GM19455 (cell line): ENCODE measurements at regions not wholly inside any gene's neighbourhood (a gene's known extent, or its start where the extent isn't known, plus 50 kb on each side); places are given as distances from the start of the nearest gene placed in this dataset.
"Not testable (repeated sequence)": the region's sequence is repeated elsewhere in the genome, so short reads cannot be mapped to it uniquely, and the experiment has no call there.

Experiments
- ATAC-seq: cut with Tn5 transposase; IDR thresholded peaks from one replicate; pipeline ENCODE4 v1.9.1; 2021; ENCODE audit not compliant: unreplicated experiment

DNA sequence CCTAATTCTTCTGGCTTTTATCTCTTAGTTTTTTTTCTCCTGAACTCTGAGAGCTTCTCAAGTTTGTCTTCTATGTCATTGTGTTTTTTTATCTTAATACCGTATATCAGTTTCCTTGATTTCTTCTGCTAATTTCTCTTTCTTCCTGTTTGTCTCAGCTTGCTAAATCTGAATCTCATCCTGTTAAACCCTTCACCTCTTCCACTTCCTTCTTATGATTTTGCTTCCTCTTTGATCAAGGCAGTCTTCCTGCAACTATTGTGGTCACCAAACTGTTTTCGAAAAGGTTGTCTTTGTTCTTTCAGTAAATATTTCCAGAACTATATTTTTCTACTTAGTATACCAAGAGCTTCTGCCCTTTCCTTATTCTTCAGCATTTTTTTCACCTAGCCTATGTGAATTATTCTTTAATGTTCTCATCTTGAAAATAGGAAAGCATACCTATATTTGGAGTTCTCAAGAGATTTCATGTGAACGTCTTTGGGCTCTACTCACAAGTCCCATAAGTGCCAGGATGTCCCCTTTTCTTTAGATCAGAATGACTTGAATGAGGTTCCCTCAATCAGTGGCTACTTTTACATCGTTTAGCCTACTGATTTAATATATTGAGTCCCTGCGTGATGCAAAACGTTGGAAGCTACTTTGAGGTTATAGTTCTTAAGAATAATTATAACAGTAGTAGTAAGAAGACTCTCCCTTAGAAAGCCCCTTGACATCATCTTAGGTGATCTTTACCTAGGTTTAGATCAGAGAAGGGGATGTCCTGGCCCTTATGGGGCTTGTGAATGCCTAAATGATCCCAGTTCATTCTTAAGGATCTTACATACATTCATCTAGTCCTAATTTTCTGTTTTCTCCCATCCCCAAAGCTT, 415.4 kb upstream of the AUTS2 start:
- ATAC-seq = no peak

DNA sequence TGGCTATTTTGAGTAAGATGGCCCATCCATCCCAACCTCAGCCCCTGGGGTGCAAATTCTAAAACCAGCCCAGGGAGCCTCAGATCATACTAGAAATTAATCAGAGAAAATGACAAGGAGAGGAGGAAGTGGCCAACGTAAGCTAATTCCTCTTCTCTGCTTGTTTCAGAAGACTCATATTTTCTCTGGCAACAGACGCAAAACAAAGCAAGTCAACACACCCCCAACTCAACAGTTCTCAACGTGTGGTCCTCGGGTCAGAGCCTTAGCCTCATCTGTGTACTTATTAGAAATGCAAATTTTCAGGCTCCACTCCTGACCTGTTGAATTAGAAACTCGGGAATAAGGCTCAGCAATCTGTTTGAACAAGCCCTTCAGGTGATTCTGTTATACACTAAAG, 413.9 kb upstream of the AUTS2 start:
- no peak for ATAC-seq

DNA sequence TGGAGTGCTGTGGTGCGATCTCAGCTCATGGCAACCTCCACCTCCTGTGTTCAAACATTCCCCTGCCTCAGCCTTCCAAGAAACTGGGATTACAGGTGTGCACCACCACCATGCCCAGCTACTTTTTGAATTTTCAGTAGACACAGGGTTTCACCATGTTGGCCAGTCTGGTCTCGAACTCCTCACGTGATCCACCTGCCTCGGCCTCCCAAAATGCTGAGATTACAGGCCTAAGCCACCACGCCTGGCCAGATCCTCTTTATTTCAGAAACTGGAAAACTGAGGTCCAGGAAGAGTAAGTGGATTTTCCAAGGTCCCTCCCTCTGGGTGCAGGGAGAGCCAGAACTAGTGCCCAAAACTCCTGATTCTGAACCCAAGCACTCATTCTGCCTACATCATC, 413.1 kb upstream of the AUTS2 start:
- ATAC-seq = no peak

DNA sequence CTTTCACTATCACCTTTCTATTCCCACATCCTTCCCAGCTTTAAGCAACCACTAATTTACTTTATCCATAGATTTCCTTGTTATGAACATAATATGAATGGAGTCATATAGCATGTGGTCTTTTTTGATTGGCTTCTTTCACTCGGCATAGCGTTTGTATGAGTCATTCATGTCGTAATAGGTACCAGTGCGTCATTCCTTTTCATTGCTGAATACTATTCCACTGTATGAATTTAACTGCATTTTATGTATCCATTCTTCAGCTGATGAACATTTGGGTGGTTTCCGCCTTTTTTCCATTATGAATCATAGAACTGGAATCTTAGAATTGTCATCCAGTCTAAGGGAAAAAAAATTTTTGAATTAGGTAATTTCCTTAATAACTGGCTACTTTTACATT, 411.3 kb upstream of the AUTS2 start:
- no peak for ATAC-seq

DNA sequence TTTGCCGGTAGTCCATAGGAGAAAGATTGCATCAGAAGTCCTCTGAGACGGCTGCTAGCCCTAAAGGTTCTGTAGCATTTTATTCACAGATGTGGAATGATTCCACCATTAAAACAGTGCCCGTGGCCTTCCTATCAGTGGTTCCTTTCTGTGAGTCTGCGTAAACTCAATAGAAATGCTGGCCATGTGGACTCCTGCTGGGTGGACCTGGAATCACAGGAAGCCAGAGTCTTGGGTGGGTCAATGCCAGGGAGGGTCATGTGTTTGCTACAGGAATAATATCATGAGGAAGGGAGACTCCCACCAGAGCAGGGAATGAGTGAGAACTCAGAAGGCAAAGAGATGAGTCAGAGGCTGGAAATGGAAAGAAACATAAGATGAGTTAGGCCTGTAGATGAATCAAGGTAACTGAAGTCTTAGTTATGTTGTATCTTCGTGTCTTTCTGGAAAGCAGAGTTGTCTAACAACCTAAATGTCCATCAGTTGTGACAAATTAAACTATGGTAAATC, 410.4 kb upstream of the AUTS2 start:
- ATAC-seq = no peak

DNA sequence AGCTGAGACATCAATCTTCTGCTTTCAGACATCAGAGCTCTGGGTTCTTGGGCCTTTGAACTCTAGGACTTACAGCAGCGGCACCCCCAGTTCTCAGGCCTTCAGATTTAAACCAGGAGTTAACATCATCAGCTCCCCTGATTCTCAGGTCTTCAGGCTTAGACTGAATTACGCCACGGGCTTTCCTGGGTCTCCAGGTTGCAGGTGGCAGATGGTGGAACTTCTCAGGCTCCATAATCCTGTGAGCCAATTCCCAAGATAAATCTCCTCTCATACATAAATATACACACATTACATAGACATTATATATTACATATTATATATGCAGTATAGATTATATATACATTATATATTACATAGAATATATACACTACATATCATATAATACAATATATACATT, 408.9 kb upstream of the AUTS2 start:
- ATAC-seq = no peak

DNA sequence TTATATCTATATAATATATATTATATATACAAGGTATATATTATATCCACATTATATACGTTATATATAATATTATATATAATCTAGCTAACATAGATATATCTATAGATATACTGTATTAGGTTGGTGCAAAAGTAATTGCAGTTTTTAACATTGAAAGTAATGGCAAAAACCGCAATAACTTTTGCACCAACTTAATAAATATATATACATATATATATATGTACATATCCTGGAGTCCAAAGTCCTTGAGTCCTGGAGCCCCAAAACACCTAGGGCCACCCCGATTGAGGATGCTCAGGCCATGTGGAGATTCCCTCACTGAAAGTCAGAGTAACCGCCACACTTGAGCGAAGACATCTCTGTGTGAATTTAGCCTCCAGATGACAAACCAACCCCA, 408.2 kb upstream of the AUTS2 start:
- ATAC-seq = no peak

DNA sequence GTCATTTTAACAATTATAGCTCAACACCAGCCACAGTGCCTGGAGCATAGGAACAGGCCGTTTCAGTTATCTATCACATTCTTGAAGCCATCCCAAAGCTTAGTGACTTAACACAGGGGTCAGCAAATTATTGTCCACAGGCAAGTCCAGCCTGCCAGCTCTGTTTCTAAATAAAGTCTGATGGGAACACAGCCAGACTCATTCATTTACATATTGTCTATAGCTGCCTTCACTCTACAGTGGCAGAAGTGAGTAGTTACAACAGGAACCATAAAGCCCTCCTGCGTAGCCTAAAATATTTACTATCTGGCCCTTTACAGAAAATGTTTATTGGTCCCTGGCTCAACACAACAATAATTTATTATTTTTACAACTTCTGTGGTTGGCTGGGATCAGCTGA, 407.5 kb upstream of the AUTS2 start:
- no peak for ATAC-seq

DNA sequence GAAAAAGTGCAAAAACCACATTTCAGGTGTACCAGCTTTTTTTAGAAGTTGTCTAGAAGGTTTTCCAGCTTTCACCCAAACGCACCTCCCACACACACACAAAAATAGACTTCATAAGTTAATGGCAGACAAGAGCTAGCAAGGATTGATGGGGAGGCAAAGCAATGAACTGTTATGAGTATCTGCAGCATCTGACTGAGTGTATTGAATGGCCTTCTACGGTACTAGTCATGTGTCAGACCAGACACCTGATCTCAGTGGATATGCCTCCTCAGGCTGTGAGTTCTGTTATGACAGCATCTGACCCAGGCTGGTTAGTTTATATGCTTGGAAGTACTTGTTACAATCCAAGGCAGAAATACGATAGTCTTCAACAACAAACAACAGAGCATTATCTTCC, 406.1 kb upstream of the AUTS2 start:
- ATAC-seq = no peak

DNA sequence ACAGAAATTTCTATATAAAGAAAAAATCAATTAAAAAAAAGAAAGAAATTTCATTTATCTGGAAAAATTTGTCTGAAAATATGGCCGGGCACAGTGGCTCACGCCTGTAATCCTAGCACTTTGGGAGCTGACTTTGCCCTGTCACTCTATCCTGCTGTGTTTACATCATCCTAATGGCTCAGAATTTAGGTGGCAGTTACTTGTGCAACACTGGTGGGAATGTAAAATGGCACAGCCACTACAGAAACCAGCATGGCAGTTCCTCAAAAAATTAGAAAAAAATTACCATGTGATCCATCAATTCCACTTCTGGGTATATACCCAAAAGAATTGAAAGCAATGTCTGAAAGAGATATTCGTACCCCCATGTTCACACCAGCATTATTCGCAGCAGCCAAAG, 405.2 kb upstream of the AUTS2 start:
- no peak for ATAC-seq

DNA sequence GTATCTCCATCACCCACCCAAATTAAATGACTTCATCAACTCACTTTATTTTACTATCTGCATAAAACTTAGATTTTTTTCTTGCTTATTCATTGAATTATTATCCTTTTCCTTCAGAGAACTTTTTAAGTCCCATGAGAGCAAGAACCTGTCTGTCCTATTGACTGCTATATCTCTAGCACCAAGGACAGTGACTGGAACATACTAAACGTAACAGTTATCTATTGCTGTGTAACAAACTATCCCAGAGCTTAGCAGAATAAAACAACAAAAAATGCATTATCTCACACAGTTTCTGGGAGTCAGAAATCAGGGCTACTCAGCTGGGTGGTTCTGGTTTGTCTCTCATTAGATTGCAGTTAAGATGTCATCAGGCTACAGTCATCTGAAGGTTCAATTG, 401.7 kb upstream of the AUTS2 start:
- ATAC-seq = no peak

DNA sequence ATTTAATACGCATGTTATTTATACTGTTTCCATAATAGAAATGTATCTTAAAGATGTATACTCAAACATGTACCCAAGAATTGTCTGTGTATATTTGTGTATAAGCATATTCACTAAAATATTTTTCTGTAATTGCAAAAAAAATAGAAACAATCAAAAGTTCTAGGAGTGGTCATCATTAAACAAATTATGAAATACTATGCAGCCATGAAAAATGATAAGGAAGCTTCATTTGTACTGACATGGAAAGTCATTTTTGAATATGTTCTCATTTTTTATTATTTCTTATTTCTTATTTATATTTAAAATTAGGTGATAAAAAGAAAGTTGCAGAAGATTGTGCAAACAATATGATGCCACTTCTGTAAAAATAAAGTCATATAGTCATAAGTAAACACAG, 400.0 kb upstream of the AUTS2 start:
- no peak for ATAC-seq

DNA sequence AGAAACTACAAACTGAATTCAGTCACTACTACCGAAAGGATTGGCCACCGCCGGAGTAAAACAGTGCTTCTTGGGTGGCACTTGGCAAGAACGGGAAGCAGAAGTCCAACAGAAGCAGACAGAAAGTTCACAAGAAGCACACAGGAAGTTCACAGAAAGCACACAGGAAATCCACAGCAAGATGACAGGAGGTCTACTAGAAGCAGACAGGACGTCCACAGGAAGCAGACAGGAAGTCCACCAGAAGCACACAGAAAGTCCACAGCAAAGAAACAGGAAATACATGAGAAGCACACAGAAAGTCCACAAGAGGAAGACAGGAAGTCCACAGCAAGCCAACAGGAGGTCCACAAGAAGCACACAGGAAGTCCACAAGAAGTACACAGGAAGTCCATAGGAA, 399.2 kb upstream of the AUTS2 start:
- ATAC-seq = no peak

DNA sequence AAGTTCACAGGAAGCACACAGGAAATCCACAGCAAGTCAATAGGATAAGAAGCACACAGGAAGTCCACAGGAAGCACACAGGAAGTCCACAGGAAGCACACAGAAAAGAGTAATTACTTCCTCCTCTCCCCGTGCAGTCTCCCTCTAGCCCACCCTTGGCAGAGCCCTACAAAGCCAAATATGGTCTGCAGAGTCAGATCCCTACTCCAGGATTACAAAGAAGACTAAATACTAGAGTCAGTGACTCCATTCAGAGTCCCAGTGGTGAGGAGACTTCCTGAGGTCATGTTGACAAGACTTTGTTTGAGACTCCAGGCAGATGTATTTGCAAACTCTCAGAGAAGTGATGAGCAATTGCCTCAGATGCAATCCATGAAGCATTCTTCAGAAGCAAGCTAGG, 398.6 kb upstream of the AUTS2 start:
- ATAC-seq = no peak

DNA sequence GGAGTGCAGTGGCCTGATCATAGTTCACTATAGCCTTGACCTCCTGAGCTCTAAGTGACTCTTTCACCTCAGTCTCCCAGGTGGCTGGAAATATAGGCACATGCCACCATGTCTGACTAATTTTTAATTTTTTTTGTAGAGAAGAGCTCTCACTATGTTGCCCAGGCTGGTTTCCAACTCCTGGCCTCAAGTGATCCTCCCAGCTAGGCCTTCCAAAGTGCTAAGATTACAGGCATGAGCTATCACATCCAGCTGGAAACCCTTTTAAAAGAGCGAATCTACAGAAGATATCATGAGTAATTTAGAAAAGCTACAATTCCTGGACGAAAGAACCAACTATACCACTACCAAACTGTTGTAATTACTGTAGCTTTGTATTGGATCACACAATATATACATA, 394.4 kb upstream of the AUTS2 start:
- no peak for ATAC-seq

DNA sequence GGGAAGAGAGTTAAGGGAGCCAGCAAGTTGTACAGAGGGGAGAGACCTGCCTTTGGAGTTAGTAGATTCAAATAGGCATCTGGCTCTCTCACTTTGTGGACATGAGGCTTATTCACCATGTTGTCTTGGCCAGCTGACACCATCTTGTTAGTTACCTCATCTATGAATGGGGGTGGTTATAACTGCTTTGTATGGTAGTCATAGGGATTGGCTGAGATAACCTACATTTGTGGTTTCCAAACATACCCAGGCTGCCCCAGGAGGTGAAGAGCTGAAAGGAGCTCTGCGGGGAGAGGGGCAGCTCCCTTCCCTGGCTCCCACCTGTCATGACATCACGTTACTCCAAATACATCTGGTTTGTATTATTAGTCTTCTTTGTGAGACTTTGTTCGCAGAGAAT, 393.3 kb upstream of the AUTS2 start:
- no peak for ATAC-seq

DNA sequence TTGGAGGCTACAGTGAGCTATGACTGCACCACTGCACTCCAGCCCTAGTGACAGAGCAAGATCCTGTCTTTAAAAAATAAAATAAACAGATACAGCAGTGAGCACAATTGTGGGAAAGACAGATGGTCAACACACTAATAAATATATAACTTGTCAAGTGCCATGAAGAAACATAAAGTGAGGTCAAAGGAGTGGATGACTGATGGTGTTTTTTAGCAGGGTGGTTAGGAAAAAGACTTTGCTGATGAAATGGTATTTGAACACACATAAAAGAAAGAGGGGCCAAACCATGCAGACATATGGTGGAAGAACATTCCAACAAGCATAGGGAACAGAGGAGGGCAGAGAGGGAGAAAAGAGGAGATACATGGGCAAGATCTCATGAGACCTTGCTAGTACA, 392.7 kb upstream of the AUTS2 start:
- ATAC-seq = no peak

DNA sequence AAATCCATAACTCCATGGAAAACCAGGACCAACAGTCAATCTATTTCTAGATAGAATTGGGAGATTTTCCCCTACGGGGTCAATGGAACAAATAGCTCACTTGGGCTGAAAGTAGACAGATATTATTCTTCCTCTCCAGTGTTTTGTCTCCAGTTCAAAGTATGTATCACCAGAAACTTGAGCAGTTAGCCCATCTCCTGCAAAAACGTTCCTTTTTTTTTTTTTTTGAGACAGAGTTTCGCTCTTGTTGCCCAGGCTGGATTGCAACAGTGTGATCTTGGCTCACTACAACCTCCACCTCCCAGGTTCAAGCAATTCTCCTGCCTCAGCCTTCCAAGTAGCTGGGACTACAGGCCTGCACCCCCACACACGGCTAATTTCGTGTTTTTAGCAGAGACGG, 390.0 kb upstream of the AUTS2 start:
- no peak for ATAC-seq

DNA sequence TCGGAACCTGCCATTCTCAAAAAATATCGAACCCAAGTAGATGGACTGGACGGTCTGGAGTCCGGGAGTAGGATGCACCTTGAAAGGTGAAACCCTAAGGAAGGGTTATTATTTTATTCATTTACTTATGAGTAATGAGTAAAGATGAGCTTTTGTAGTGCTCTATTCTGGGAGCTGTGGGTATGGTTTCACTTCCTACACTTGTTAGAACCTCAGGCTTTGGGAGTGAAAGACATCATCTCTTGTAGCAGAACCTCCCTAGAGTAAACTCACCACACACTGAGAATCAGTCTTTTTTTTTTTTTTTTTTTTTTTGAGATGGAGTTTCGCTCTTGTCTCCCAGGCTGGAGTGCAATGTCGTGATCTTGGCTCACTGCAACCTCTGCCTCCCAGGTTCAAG, 389.4 kb upstream of the AUTS2 start:
- ATAC-seq = peak; percentile 88

DNA sequence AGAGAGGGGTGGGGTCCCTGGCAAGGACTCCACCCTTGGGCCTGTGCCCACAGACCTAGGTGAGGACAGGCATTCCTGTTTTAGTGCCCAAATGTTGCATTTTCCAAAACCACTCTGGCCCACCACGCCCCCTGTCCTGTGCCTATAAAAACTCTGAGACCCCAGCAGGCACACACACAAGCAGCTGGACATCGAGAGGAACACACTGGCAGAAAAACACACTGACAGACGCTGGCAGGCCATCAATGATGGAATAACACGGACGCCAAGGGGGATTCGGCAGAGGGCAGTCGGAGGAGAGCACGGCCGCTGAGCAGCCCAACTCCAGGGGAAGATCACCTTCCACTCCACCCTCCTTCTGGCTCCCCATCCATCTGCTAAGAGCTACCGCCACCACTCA, 386.9 kb upstream of the AUTS2 start:
- no peak for ATAC-seq

DNA sequence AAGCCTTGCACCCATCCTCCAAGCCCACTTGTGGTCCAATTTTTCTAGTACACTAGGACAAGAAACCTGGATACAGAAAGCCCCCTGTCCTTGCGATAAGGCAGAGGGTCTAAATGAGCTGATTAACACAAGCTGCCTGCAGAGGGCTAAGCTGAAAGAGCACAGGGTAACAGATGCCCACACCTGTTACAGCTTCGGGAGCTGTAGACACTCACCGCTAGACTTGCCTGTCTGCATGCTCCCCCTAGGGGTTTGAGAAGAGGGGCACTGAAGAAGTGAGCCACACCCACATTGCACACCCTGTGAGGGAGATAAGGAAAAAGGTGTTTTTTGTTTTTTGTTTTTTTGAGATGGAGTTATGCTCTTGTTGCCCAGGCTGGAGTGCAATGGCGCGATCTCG, 386.5 kb upstream of the AUTS2 start:
- ATAC-seq = no peak

DNA sequence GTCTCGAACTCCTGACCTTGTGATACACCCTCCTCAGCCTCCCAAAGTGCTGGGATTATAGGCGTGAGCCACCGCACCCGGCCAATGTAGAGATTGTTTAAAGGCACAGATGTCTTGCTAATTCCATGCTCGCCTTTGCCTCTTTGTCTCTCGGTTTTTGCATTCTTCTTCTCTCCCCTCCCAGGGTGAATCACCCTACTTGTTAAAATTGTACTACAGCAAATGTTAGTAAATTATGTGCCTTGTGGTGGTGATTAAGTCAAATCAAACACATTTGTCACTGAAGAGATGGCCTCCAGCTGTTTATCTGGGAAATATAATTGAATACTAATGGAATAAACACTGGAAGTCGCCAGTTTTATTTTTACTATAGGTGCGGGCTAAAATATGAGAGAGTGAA, 384.4 kb upstream of the AUTS2 start:
- no peak for ATAC-seq

DNA sequence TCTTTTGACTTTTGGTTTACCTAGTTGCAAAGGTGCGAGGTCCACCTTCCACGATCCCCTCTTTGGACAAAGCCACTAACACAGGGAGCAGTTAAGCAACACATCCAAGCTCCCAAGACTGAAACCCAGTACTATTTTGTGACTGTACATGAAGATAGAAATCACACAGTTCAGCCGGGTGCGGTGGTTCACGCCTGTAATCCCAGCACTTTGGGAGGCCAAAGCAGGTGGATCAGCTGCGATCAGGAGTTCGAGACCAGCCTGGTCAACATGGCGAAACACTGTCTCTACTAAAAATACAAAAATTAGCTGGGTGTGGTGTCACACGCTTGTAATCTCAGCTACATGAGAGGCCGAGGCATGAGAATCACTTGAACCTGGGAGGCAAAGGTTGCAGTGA, 382.8 kb upstream of the AUTS2 start:
- not testable (repeated sequence) for ATAC-seq
